Mucosa of descending colon (tissue), 3 donors: ENCODE measurements at regions not wholly inside any gene's neighbourhood (a gene's known extent, or its start where the extent isn't known, plus 50 kb on each side); places are given as distances from the start of the nearest gene placed in this dataset.

Experiments
- ATAC-seq: fragments of 200-7000 bp; cut with Tn5 transposase; one replicate; pipeline ENCODE4 v1.9.1; 2020; ENCODE audit warnings: mild to moderate bottlenecking, moderate library complexity
- DNase-seq, 3 donors: peaks; one replicate each; pipeline ENCODE4 v3.0.0-alpha.2; 2020
- H3K36me3 ChIP-seq: fragments of 200-600 bp; one replicate; pipeline ENCODE4 v1.8.0; 2021; ENCODE audit warnings: low read depth, mild to moderate bottlenecking
- H3K4me1 ChIP-seq: fragments of 200-600 bp; one replicate; pipeline ENCODE4 v1.8.0; 2021; ENCODE audit warnings: low read depth, mild to moderate bottlenecking
- H3K4me3 ChIP-seq: fragments of 200-600 bp; one replicate; pipeline ENCODE4 v1.8.0; 2021; ENCODE audit warnings: mild to moderate bottlenecking
- H3K9me3 ChIP-seq: fragments of 200-600 bp; one replicate; pipeline ENCODE4 v1.8.0; 2021; ENCODE audit warnings: mild to moderate bottlenecking
- intact Hi-C, 2 donors: fragments of 100-400 bp; cut with DNase I in 1 of 2; cut with micrococcal nuclease in 1 of 2; formaldehyde crosslinking; loops; one replicate each; pipeline versions ENCODE4 v1.11.0 to v1.11.1; 2022; cut with DNase I, micrococcal nuclease
- TF ChIP-seq, protein P1 (sequence below): fragments of 200-600 bp; IDR thresholded peaks from one replicate; pipeline ENCODE4 v1.8.0; 2022; ENCODE audit warnings: antibody characterized with exemption, mild to moderate bottlenecking
- donor health status: DM: no; HTN: no; CAD: no; lungs with moderate emphysema.
- donor health status: DM: no; HTN: no; CAD: no.
- donor health status: DM: no; HTN: yes; CAD: no.

DNA sequence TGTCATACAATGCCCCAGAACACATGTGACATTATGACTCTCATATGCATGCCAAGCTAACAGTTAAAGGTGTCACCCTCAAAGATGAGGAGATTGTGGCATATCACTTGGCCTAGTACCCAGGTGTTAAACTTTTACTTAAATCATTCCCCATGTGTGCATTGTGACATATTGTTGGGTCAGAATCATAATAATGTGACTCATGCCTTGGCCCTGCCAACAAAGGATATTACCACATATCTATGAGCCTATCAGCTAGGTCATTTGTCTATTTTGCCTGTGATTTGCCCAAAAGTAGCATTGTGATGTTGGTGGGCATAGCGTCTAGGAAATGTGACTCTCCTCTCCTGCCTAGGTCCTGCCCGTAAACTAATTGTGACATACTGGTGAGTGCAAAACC, 1147.1 kb upstream of the AMELY start:
- Histone ChIP-seq H3K36me3 (no peaks in the 10 kb centered on the region), H3K4me1 (no peaks in the 10 kb centered on the region), H3K4me3 (no peak overlapping the region), H3K9me3 (no peaks in the 10 kb centered on the region)
- DNase-seq: no peak
- intact Hi-C loops: no loop called here
- ATAC-seq: no peak
- TF ChIP-seq, protein P1, sequence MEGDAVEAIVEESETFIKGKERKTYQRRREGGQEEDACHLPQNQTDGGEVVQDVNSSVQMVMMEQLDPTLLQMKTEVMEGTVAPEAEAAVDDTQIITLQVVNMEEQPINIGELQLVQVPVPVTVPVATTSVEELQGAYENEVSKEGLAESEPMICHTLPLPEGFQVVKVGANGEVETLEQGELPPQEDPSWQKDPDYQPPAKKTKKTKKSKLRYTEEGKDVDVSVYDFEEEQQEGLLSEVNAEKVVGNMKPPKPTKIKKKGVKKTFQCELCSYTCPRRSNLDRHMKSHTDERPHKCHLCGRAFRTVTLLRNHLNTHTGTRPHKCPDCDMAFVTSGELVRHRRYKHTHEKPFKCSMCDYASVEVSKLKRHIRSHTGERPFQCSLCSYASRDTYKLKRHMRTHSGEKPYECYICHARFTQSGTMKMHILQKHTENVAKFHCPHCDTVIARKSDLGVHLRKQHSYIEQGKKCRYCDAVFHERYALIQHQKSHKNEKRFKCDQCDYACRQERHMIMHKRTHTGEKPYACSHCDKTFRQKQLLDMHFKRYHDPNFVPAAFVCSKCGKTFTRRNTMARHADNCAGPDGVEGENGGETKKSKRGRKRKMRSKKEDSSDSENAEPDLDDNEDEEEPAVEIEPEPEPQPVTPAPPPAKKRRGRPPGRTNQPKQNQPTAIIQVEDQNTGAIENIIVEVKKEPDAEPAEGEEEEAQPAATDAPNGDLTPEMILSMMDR: no peak

DNA sequence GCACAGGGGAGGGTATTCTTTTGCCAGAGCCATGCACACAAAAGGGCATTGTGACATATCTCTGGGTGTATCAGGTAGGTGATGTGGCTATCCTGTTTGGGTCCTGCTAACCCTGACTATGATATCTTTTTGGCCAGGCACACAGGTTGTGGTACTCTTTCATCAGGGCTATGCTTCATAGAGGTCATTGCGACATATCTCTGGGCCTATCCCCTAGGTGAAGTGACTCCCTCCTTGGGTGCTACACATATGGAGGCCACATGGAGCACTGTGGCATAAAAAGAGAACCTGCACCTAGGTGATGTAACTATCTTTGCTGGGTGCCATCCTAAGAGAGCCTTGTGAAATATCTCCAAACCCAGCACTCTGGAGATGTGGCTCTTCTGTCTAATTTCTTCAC, 1139.8 kb upstream of the AMELY start:
- no peaks in the 10 kb centered on the region for H3K9me3 ChIP-seq
- no peaks in the 10 kb centered on the region for H3K36me3 ChIP-seq
- no peaks in the 10 kb centered on the region for H3K4me1 ChIP-seq
- no peak overlapping the region for H3K4me3 ChIP-seq
- TF ChIP-seq, protein P1: no peak
- ATAC-seq (no peak), DNase-seq (no peak)
- intact Hi-C loops: no loop called here

DNA sequence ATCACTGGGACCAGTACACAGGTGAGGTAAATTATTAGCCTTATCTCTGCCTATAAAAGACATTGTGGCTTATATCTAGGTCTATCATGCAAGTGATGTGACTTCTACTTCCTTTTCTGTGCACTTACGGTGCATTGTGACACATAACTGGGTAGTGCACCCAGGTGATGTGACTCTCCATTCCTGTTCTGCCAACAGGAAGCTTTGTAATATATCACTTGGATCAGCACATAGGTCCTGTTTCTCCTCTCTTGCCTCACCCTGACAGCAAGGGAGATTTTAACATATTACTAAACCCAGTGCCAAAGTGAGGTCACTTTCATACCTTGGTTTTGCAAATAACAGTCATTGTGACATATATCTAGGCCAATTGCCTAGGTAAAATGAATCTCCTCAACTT, 1129.7 kb upstream of the AMELY start:
- H3K9me3 ChIP-seq: no peaks in the 10 kb centered on the region
- DNase-seq (no peak), ATAC-seq (no peak)
- no peaks in the 10 kb centered on the region for H3K36me3 ChIP-seq
- no peaks in the 10 kb centered on the region for H3K4me1 ChIP-seq
- TF ChIP-seq, protein P1: no peak
- H3K4me3 ChIP-seq: no peak overlapping the region
- intact Hi-C loops: no loop called here

DNA sequence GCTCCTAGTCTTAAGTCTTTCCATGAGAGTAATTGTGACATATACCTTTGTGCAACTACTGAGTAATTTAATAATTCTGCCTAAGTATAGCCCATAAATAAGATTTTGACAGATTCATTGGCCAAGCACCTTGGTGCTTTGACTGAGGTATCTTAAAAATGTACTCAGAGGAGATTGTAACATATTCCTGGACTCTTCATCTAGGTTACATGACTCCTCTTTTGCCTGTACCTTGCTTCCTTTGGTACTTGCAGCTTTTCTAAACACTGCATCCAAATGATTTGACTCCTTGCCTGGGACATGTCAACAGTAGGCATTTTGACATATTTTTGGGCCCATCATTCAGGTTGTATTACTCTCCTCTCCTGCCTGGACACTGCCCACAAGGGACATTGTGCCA, 1125.0 kb upstream of the AMELY start:
- ATAC-seq: no peak
- TF ChIP-seq, protein P1: no peak
- no peaks in the 10 kb centered on the region for H3K36me3 ChIP-seq

DNA sequence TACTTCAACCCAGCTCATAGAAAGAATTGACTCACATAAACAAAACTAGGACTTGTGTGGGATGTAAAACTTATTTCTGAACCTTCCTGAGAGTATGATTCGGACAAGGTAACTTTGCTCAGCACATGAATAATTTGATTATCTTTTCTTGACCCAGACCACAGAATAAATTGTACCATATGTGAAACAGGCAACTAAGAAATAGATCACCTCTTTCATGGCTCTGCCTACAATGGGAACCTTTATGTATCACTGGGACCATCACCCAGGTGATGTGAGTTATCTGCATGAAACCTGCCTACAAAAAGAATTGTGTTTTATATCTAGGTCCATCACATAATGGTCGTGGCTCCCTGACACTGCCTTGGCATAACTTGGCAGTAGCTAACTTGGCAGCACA, 1124.1 kb upstream of the AMELY start:
- no peaks in the 10 kb centered on the region for H3K4me1 ChIP-seq
- ATAC-seq (no peak), DNase-seq (no peak)
- intact Hi-C loops: no loop called here
- H3K9me3 ChIP-seq: no peaks in the 10 kb centered on the region
- H3K4me3 ChIP-seq: no peak overlapping the region
- TF ChIP-seq, protein P1: no peak
- no peaks in the 10 kb centered on the region for H3K36me3 ChIP-seq

More for the DNA sequence above, 1125.0 kb upstream of the AMELY start:
- Histone ChIP-seq H3K9me3 (no peaks in the 10 kb centered on the region), H3K4me3 (no peak overlapping the region), H3K4me1 (no peaks in the 10 kb centered on the region)
- intact Hi-C loops: no loop called here
- no peak for DNase-seq

DNA sequence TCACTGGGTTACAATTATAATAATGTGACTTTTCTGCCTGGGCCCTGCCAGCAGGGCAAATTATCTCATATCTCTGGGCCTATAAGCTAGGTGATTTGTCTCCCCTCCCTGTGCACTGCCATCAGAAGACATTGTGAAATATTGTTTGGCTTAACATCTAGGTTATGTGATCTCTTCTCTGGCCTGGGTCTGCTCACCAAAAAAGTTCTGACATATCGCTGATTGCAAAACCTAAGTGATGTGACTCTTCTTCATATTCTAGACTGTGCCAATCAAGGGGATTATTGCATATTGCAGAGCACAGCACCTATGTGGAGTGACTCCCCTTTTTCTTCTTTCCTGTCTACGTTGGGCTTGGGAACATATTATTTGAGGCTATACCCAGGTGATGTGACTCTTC, 1123.1 kb upstream of the AMELY start:
- no peak overlapping the region for H3K4me3 ChIP-seq
- TF ChIP-seq, protein P1: no peak
- no peaks in the 10 kb centered on the region for H3K9me3 ChIP-seq
- DNase-seq: no peak
- intact Hi-C loops: no loop called here
- H3K4me1 ChIP-seq: no peaks in the 10 kb centered on the region
- H3K36me3 ChIP-seq: no peaks in the 10 kb centered on the region
- no peak for ATAC-seq
